ENCODE measurements at regions not wholly inside any gene's neighbourhood (a gene's known extent, or its start where the extent isn't known, plus 50 kb on each side); places are given as distances from the start of the nearest gene placed in this dataset.
"Not testable (repeated sequence)": the region's sequence is repeated elsewhere in the genome, so short reads cannot be mapped to it uniquely, and the experiment has no call there.

DNA sequence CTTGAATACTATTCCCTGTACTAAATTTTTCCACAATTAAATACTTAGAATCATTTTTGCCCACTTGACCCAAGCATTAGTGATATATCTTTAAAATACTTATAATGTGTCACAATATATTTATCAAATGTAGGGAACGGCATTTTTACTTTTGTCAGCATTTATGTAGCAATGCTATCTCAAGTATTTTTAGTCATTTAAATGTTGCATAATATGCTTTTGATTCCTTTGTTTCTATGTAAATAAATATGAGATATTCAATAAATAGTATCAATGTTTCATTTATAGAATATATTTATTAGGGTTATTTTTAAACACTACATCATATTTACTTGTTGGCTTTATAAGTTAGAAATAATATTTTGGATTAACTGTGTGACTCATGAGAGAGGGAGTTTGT, 199.7 kb upstream of the WSB1 start:
- not testable (repeated sequence) for DNase-seq (ENCODE audit: low read depth, low spot score)

GRCh38 chr17:27095821-27096220, 198.1 kb upstream of the WSB1 start:
- DNase-seq (ENCODE audit: low read depth, low spot score) = not testable (repeated sequence)

- not testable (repeated sequence) for DNase-seq (ENCODE audit: low read depth, low spot score)
Measured at GRCh38 chr17:27099266-27099665, 194.6 kb upstream of the WSB1 start.

- DNase-seq (ENCODE audit: low read depth, low spot score) = not testable (repeated sequence)
Measured at GRCh38 chr17:27104605-27105221, 189.2 kb upstream of the WSB1 start.

GRCh38 chr17:27105636-27106035, 188.3 kb upstream of the WSB1 start:
- DNase-seq (ENCODE audit: low read depth, low spot score) = no peak

GRCh38 chr17:27106347-27106981, 187.4 kb upstream of the WSB1 start:
- no peak for DNase-seq (ENCODE audit: low read depth, low spot score)

- no peak for DNase-seq (ENCODE audit: low read depth, low spot score)
Measured at GRCh38 chr17:27106982-27107360, 186.9 kb upstream of the WSB1 start.

DNA sequence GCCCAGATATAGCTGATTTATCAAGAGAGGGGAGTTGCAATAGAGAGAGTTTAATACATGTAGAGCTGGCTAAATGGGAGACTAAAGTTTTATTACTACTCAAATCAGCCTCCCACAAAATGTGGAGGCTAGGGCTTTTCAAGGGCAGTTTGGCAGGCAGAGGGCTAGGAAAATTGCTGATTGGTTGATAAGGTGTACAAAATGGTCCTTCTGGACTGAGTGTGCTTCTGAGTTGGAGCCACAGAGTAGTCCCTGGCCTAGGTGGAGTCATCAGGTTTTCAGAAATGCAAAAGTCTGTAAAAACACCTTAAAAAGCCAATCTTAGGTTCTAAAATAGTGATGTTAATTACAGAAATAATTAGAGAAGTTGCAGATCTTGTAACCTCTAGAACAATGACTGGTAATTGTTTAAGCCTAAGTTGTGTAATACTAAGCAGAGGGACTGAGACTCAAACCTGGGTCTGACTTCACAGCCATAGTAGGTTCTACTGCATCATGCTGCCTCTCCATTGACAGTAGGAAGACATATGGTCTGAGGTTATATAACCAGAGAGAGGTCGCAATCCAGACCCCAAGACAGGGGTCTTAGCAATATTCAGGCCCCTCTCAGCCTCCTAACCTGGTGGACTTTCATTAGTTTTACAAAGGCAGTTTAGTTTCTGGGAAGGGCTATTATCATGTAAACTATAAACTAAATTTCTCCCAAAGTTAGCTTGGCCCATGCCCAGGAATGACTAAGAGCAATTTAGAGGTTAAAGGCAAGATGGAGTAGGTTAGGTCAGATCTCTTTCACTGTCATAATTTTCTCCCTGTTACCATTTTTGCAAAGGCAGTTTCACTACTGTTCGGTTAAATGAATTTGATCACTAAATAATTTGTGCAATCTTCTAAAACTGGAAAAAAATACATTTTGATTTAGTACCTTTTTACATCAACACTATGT, 186.3 kb upstream of the WSB1 start:
- DNase-seq (ENCODE audit: low read depth, low spot score) = not testable (repeated sequence)

DNA sequence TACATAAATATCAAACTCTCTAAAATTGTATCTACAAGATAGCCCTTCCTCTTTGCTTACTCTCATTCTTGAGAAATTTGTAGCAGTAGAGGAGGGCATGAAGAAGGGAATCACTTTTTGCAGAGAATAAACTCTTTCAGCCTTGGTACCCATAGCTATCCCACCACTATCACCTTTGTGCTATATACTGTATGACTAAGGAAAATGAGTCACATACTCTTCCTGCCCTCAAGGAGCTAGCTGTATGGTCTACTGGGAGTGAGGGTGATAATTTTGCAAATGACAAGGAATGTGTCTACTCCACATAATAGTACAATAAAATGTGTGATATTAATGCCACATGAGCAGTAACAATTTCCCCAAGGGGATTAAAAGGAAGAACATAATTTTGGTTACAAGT, 184.6 kb upstream of the WSB1 start:
- no peak for DNase-seq (ENCODE audit: low read depth, low spot score)

GRCh38 chr17:27153005-27153404, 140.9 kb upstream of the WSB1 start:
- DNase-seq (ENCODE audit: low read depth, low spot score) = no peak

DNA sequence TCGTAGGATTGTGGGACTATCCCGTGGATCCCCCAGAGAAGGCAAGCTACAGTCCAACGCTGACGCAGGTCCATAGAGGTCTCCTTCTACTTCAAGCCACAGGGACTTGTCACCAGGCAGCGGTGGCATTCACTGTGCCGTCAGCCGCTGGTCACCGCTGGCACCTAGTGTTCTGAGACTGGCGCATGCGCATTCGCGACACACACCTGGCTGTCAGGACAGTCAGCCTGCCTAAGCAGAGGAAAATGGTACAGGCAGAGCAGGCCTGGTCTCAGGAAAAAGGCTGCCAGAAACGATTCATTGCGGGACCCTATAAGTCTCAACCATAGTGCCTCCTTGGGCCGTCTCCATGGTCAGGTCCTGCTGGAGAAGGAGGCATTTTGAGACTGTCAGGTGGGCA, 138.0 kb upstream of the WSB1 start:
- no peak for DNase-seq (ENCODE audit: low read depth, low spot score)

DNA sequence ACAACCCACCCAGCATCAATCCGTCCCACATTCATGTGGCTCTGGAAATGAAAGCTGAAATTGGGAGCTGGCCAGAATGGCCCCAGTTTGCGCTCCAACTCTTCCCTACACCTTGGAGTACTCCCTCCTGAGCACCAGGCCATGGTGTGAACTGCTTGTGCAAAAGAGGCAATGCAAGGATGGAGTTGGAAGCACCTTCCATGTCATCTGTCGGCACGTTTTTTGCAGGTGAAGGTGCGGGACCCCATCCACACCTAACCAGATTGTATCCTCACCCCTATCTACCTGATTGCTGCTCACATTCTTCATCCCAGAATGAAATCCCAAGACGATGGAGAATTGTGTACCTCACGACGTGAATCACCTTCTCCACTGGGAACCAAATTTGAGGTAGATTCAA, 136.6 kb upstream of the WSB1 start:
- no peak for DNase-seq (ENCODE audit: low read depth, low spot score)

DNA sequence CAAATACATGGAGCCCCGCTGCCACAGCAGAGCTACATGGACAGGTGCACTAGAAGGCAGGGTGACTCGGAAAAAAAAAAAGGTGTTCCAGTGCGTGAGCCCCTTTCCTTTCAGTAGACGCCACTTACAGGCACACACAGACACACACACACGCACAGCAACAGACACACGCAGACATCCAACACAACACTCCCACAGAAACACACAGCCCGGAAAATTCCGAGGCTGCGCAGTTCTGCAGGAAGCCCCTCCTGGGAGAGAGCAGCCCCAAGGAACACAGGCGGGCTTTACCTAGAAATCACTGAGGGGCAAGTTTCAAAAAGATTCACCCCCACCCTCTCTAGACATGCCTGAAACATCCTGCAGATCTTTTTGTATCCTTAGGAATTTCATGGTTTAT, 136.0 kb upstream of the WSB1 start:
- no peak for DNase-seq (ENCODE audit: low read depth, low spot score)

GRCh38 chr17:27158382-27158781, 135.5 kb upstream of the WSB1 start:
- DNase-seq (ENCODE audit: low read depth, low spot score) = no peak

- no peak for DNase-seq (ENCODE audit: low read depth, low spot score)
Measured at GRCh38 chr17:27180322-27180721, 113.6 kb upstream of the WSB1 start.

DNA sequence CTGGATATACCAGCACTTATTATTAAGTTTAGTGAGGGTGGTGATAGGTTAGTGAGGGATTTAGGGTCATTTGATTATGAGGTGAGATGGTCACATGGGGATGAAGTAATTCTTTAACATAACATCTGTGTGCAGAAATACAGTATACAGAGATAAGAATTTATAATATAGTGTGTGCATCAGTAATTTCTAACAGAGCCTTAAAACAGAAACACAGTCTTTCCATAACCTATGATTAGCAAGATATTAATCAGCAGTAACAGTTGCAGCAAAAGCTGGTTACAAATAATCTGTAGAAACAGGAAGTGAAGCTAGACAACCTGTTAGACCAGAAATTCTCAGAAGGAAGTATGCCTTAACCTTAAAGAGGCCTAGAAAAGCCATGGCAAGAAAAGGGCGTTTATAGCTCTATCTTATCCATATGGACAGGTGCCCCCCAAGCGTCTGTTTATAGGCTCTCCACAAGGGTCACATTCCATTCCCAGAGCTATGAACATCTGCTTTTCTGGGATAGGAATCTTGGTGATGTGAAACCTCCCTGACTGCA, 112.5 kb upstream of the WSB1 start:
- DNase-seq (ENCODE audit: low read depth, low spot score) = not testable (repeated sequence)

DNA sequence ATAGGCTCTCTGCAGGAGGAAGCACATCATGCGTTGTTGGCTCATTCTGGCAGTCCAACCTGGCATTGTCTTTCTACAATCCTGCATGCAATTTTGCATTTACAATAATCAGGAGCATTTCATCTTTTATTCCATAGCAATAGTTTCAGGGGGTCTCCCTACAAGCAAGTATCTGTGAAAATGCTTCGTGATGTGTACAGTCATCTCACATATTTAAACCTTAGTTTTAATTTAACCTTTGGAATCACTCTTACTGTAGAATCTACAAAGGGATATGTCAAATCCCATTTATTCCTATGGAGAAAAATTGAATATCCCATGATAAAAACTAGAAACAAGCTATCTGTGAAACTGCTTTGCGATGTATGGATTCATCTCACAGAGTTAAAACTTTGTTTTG, 112.0 kb upstream of the WSB1 start:
- no peak for DNase-seq (ENCODE audit: low read depth, low spot score)

DNA sequence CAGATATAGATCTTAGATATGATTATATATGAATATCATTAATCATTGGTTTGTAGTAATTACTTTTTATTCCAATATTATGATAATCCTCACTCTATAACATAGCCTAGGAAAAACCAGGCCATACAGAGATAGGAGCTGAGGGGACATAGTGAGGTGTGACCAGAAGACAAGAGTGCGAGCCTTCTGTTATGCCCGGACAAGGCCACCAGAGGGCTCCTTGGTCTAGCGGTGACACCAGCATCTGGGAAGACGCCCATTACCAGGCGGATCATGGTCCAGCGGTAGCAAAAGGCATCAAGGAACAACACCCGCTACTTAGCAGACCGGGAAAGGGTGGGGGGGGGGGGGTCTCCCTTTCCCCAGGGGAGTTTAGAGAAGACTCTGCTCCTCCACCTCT, 96.4 kb upstream of the WSB1 start:
- not testable (repeated sequence) for DNase-seq (ENCODE audit: low read depth, low spot score)

- DNase-seq (ENCODE audit: low read depth, low spot score) = no peak
Measured at GRCh38 chr17:27199948-27200347, 94.0 kb upstream of the WSB1 start.

DNA sequence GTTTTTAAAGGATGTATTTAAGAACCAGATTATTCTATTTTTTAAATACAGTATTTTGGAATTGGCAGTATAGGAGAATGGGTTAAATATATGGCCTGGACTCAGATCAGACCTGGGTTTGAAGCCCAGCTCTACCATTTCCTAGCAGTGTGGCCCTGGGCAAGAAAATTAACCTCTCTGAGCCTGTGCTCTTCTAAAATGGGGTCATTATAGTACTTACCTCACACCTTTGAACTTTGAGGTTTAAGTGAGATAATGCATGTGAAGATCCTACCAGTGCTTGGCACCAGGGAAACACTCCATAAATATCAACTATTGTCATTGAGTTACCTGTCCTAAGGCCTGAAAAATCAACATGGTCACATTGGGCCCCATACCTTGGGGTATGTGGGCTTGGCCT, 93.4 kb upstream of the WSB1 start:
- no peak for DNase-seq (ENCODE audit: low read depth, low spot score)

DNA sequence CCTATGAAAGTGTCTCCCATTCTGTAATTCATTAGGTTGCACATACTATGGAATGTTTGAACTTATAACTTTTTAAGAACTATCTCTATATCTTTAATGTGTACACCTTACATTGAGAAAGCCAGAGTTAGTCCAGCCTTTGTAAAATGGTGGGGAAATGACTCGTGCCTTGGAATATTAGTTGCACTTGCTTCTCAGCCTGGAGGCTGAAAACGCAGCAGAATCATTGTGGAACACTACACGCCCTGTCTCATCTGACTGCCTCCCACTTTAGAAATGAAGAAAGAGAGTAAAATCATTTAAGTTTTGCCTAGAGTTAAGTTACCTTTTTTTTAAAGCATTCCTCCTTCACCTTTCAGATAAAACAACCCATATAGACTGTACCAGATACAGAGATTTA, 90.7 kb upstream of the WSB1 start:
- DNase-seq (ENCODE audit: low read depth, low spot score) = no peak

- DNase-seq (ENCODE audit: low read depth, low spot score) = no peak
Measured at GRCh38 chr17:27206447-27206846, 87.5 kb upstream of the WSB1 start.
